HL-60 (cell line): ENCODE measurements at regions not wholly inside any gene's neighbourhood (a gene's known extent, or its start where the extent isn't known, plus 50 kb on each side); places are given as distances from the start of the nearest gene placed in this dataset.
A peak's percentile ranks its signal among the peaks of the same experiment; 100 is the strongest.
"Not testable (repeated sequence)": the region's sequence is repeated elsewhere in the genome, so short reads cannot be mapped to it uniquely, and the experiment has no call there.

Experiments
- DNase-seq, 2 experiments: peaks; one replicate each; pipeline ENCODE4 v3.0.0-alpha.2; 2010 to 2020; ENCODE audit warnings: low read depth in 1 of 2, low spot score in 1 of 2
- H3K27ac ChIP-seq: fragments of 250-450 bp; sonication (Bioruptor Pico); replicated peaks from 2 replicates; pipeline ENCODE4 v1.5.1; 2020; ENCODE audit warnings: mild to moderate bottlenecking, moderate library complexity
- H3K27me3 ChIP-seq: fragments of 250-450 bp; sonication (Bioruptor Pico); 2 replicates; pipeline ENCODE4 v1.5.1; 2021; ENCODE audit warnings: mild to moderate bottlenecking, moderate library complexity; ENCODE audit not compliant: insufficient read depth, poor library complexity, severe bottlenecking
- H3K4me3 ChIP-seq: replicated peaks from 2 replicates; pipeline ENCODE4 v1.5.1; 2011; ENCODE audit warnings: mild to moderate bottlenecking, control low read depth, low read length; ENCODE audit not compliant: insufficient read depth
- REST ChIP-seq: IDR thresholded peaks from 2 replicates; pipeline ENCODE4 v1.6.1; 2012; ENCODE audit warnings: low read depth; ENCODE audit not compliant: insufficient replicate concordance

- not testable (repeated sequence) for DNase-seq, H3K27ac ChIP-seq, H3K4me3 ChIP-seq, H3K27me3 ChIP-seq
Measured at GRCh38 chr13:16201202-16201601, 2980.4 kb downstream of the TUBA3C start.

GRCh38 chr13:16160609-16161008 is 3021.0 kb downstream of the TUBA3C start:
- not testable (repeated sequence) for H3K27ac ChIP-seq, H3K4me3 ChIP-seq, H3K27me3 ChIP-seq, DNase-seq

GRCh38 chr13:16158958-16159357 is 3022.7 kb downstream of the TUBA3C start:
- H3K27ac ChIP-seq, H3K27me3 ChIP-seq, H3K4me3 ChIP-seq: not testable (repeated sequence)
- DNase-seq, result peak in 1 of 2 experiments; percentile 38

GRCh38 chr13:16158016-16158415 is 3023.6 kb downstream of the TUBA3C start:
- not testable (repeated sequence) for H3K27ac ChIP-seq, H3K27me3 ChIP-seq, H3K4me3 ChIP-seq, DNase-seq

GRCh38 chr13:16152849-16153248 is 3028.8 kb downstream of the TUBA3C start:
- H3K27ac ChIP-seq, DNase-seq, H3K4me3 ChIP-seq, H3K27me3 ChIP-seq: not testable (repeated sequence)

- DNase-seq, H3K27ac ChIP-seq, H3K27me3 ChIP-seq, H3K4me3 ChIP-seq: not testable (repeated sequence)
Measured at GRCh38 chr13:16151296-16151695, 3030.3 kb downstream of the TUBA3C start.

- H3K27ac ChIP-seq, DNase-seq, H3K4me3 ChIP-seq, H3K27me3 ChIP-seq: not testable (repeated sequence)
Measured at GRCh38 chr13:16149415-16149814, 3032.2 kb downstream of the TUBA3C start.

- DNase-seq, H3K4me3 ChIP-seq, H3K27me3 ChIP-seq, H3K27ac ChIP-seq: not testable (repeated sequence)
Measured at GRCh38 chr13:16145652-16146051, 3036.0 kb downstream of the TUBA3C start.

- peak in 1 of 2 experiments; percentile 41 for DNase-seq
- not testable (repeated sequence) for H3K27me3 ChIP-seq, H3K4me3 ChIP-seq, H3K27ac ChIP-seq
Measured at GRCh38 chr13:16141361-16141760, 3040.3 kb downstream of the TUBA3C start.

- H3K27ac ChIP-seq, H3K4me3 ChIP-seq, H3K27me3 ChIP-seq: not testable (repeated sequence)
- peak; percentile 78 for TF ChIP-seq REST
- DNase-seq, result peak in 1 of 2 experiments; percentile 36
Measured at GRCh38 chr13:16136846-16137245, 3044.8 kb downstream of the TUBA3C start.

GRCh38 chr13:16128675-16129074 is 3052.9 kb downstream of the TUBA3C start:
- DNase-seq, H3K27me3 ChIP-seq, H3K27ac ChIP-seq, H3K4me3 ChIP-seq: not testable (repeated sequence)

- not testable (repeated sequence) for DNase-seq, H3K4me3 ChIP-seq, H3K27me3 ChIP-seq, H3K27ac ChIP-seq
Measured at GRCh38 chr13:16113391-16113790, 3068.2 kb downstream of the TUBA3C start.
